ENCODE measurements at regions not wholly inside any gene's neighbourhood (a gene's known extent, or its start where the extent isn't known, plus 50 kb on each side); places are given as distances from the start of the nearest gene placed in this dataset.

- no peaks in the 10 kb centered on the region for H3K4me1 ChIP-seq (ENCODE audit: low read length)
- H3K27ac ChIP-seq (ENCODE audit: low read length) = no peak overlapping the region
- no peaks in the 10 kb centered on the region for H3K27me3 ChIP-seq (ENCODE audit: low read length)
- H3K4me3 ChIP-seq (ENCODE audit: low read length) = no peak overlapping the region
- H3K36me3 ChIP-seq (ENCODE audit: insufficient read depth, low read length) = no peaks in the 10 kb centered on the region
- no peak overlapping the region for H2AFZ ChIP-seq (ENCODE audit: low read length)
- no peaks in the 10 kb centered on the region for H3K9me2 ChIP-seq (replicated peaks; ENCODE audit: insufficient read depth, low read length)
- no peak overlapping the region for H3K9ac ChIP-seq (ENCODE audit: low read length)
- no peaks in the 10 kb centered on the region for H3K9me3 ChIP-seq (ENCODE audit: low read length)
- H3K79me2 ChIP-seq (ENCODE audit: low read length) = no peaks in the 10 kb centered on the region
- DNase-seq = no peak
- H3K4me2 ChIP-seq (ENCODE audit: low read depth, low read length, poor library complexity, severe bottlenecking) = no peak overlapping the region
- H4K20me1 ChIP-seq (ENCODE audit: insufficient read depth, low read depth, low read length) = no peaks in the 10 kb centered on the region
These were observed 153.5 kb upstream of the PJA1 start for GRCh38 chrX:69318651-69319340.

- Histone ChIP-seq H3K4me1 (ENCODE audit: low read length) (no peaks in the 10 kb centered on the region), H4K20me1 (ENCODE audit: insufficient read depth, low read depth, low read length) (no peaks in the 10 kb centered on the region), H3K27me3 (ENCODE audit: low read length) (no peaks in the 10 kb centered on the region), H3K4me3 (ENCODE audit: low read length) (no peak overlapping the region), H2AFZ (ENCODE audit: low read length) (no peak overlapping the region), H3K9me2 (replicated peaks; ENCODE audit: insufficient read depth, low read length) (no peaks in the 10 kb centered on the region), H3K27ac (ENCODE audit: low read length) (no peak overlapping the region), H3K4me2 (ENCODE audit: low read depth, low read length, poor library complexity, severe bottlenecking) (no peak overlapping the region), H3K9ac (ENCODE audit: low read length) (no peak overlapping the region), H3K79me2 (ENCODE audit: low read length) (no peaks in the 10 kb centered on the region), H3K9me3 (ENCODE audit: low read length) (no peaks in the 10 kb centered on the region), H3K36me3 (ENCODE audit: insufficient read depth, low read length) (no peaks in the 10 kb centered on the region)
- DNase-seq = no peak
These were observed 152.5 kb upstream of the PJA1 start for GRCh38 chrX:69317721-69318120.

GRCh38 chrX:69314436-69315348, 149.4 kb upstream of the PJA1 start:
- H3K4me3 ChIP-seq (ENCODE audit: low read length) = no peak overlapping the region
- no peaks in the 10 kb centered on the region for H3K9me2 ChIP-seq (replicated peaks; ENCODE audit: insufficient read depth, low read length)
- H4K20me1 ChIP-seq (ENCODE audit: insufficient read depth, low read depth, low read length) = no peaks in the 10 kb centered on the region
- no peak overlapping the region for H2AFZ ChIP-seq (ENCODE audit: low read length)
- H3K79me2 ChIP-seq (ENCODE audit: low read length) = no peaks in the 10 kb centered on the region
- H3K4me1 ChIP-seq (ENCODE audit: low read length) = no peaks in the 10 kb centered on the region
- no peaks in the 10 kb centered on the region for H3K36me3 ChIP-seq (ENCODE audit: insufficient read depth, low read length)
- no peak overlapping the region for H3K4me2 ChIP-seq (ENCODE audit: low read depth, low read length, poor library complexity, severe bottlenecking)
- no peak overlapping the region for H3K27ac ChIP-seq (ENCODE audit: low read length)
- DNase-seq = no peak
- no peak overlapping the region for H3K9ac ChIP-seq (ENCODE audit: low read length)
- no peaks in the 10 kb centered on the region for H3K27me3 ChIP-seq (ENCODE audit: low read length)
- H3K9me3 ChIP-seq (ENCODE audit: low read length) = no peaks in the 10 kb centered on the region

- H3K79me2 ChIP-seq (ENCODE audit: low read length) = no peaks in the 10 kb centered on the region
- no peak overlapping the region for H2AFZ ChIP-seq (ENCODE audit: low read length)
- H3K9me3 ChIP-seq (ENCODE audit: low read length) = no peaks in the 10 kb centered on the region
- H3K27ac ChIP-seq (ENCODE audit: low read length) = no peak overlapping the region
- no peaks in the 10 kb centered on the region for H4K20me1 ChIP-seq (ENCODE audit: insufficient read depth, low read depth, low read length)
- H3K36me3 ChIP-seq (ENCODE audit: insufficient read depth, low read length) = no peaks in the 10 kb centered on the region
- no peak overlapping the region for H3K4me3 ChIP-seq (ENCODE audit: low read length)
- no peak overlapping the region for H3K4me2 ChIP-seq (ENCODE audit: low read depth, low read length, poor library complexity, severe bottlenecking)
- no peak overlapping the region for H3K9ac ChIP-seq (ENCODE audit: low read length)
- DNase-seq = no peak
- H3K4me1 ChIP-seq (ENCODE audit: low read length) = no peaks in the 10 kb centered on the region
- H3K9me2 ChIP-seq (replicated peaks; ENCODE audit: insufficient read depth, low read length) = no peaks in the 10 kb centered on the region
- no peaks in the 10 kb centered on the region for H3K27me3 ChIP-seq (ENCODE audit: low read length)
These were observed 148.5 kb upstream of the PJA1 start for GRCh38 chrX:69313617-69314290.

- no peak for DNase-seq
- H3K9ac ChIP-seq (ENCODE audit: low read length) = no peak overlapping the region
- no peaks in the 10 kb centered on the region for H3K79me2 ChIP-seq (ENCODE audit: low read length)
- no peaks in the 10 kb centered on the region for H3K36me3 ChIP-seq (ENCODE audit: insufficient read depth, low read length)
- H2AFZ ChIP-seq (ENCODE audit: low read length) = no peak overlapping the region
- no peaks in the 10 kb centered on the region for H3K9me3 ChIP-seq (ENCODE audit: low read length)
- H4K20me1 ChIP-seq (ENCODE audit: insufficient read depth, low read depth, low read length) = no peaks in the 10 kb centered on the region
- H3K4me1 ChIP-seq (ENCODE audit: low read length) = no peaks in the 10 kb centered on the region
- H3K4me2 ChIP-seq (ENCODE audit: low read depth, low read length, poor library complexity, severe bottlenecking) = no peak overlapping the region
- H3K27me3 ChIP-seq (ENCODE audit: low read length) = no peaks in the 10 kb centered on the region
- no peak overlapping the region for H3K27ac ChIP-seq (ENCODE audit: low read length)
- H3K4me3 ChIP-seq (ENCODE audit: low read length) = no peak overlapping the region
- no peaks in the 10 kb centered on the region for H3K9me2 ChIP-seq (replicated peaks; ENCODE audit: insufficient read depth, low read length)
These were observed 146.8 kb upstream of the PJA1 start for GRCh38 chrX:69311936-69312670.

- no peak overlapping the region for H3K4me2 ChIP-seq (ENCODE audit: low read depth, low read length, poor library complexity, severe bottlenecking)
- H2AFZ ChIP-seq (ENCODE audit: low read length) = no peak overlapping the region
- H3K36me3 ChIP-seq (ENCODE audit: insufficient read depth, low read length) = no peaks in the 10 kb centered on the region
- H3K79me2 ChIP-seq (ENCODE audit: low read length) = no peaks in the 10 kb centered on the region
- no peaks in the 10 kb centered on the region for H4K20me1 ChIP-seq (ENCODE audit: insufficient read depth, low read depth, low read length)
- H3K4me1 ChIP-seq (ENCODE audit: low read length) = no peaks in the 10 kb centered on the region
- DNase-seq = no peak
- no peaks in the 10 kb centered on the region for H3K9me2 ChIP-seq (replicated peaks; ENCODE audit: insufficient read depth, low read length)
- H3K27ac ChIP-seq (ENCODE audit: low read length) = no peak overlapping the region
- no peak overlapping the region for H3K9ac ChIP-seq (ENCODE audit: low read length)
- no peaks in the 10 kb centered on the region for H3K27me3 ChIP-seq (ENCODE audit: low read length)
- H3K4me3 ChIP-seq (ENCODE audit: low read length) = no peak overlapping the region
- H3K9me3 ChIP-seq (ENCODE audit: low read length) = no peaks in the 10 kb centered on the region
These were observed 144.0 kb upstream of the PJA1 start for GRCh38 chrX:69309074-69309792.

- Histone ChIP-seq H3K27ac (ENCODE audit: low read length) (no peak overlapping the region), H3K36me3 (ENCODE audit: insufficient read depth, low read length) (no peaks in the 10 kb centered on the region), H3K4me2 (ENCODE audit: low read depth, low read length, poor library complexity, severe bottlenecking) (no peak overlapping the region), H3K9ac (ENCODE audit: low read length) (no peak overlapping the region), H3K27me3 (ENCODE audit: low read length) (no peaks in the 10 kb centered on the region), H3K9me2 (replicated peaks; ENCODE audit: insufficient read depth, low read length) (no peaks in the 10 kb centered on the region), H4K20me1 (ENCODE audit: insufficient read depth, low read depth, low read length) (no peaks in the 10 kb centered on the region), H3K4me3 (ENCODE audit: low read length) (no peak overlapping the region), H3K79me2 (ENCODE audit: low read length) (no peaks in the 10 kb centered on the region), H2AFZ (ENCODE audit: low read length) (no peak overlapping the region), H3K9me3 (ENCODE audit: low read length) (no peaks in the 10 kb centered on the region), H3K4me1 (ENCODE audit: low read length) (no peaks in the 10 kb centered on the region)
- no peak for DNase-seq
These were observed 142.5 kb upstream of the PJA1 start for GRCh38 chrX:69307756-69308155.
